ENCODE measurements at regions not wholly inside any gene's neighbourhood (a gene's known extent, or its start where the extent isn't known, plus 50 kb on each side); places are given as distances from the start of the nearest gene placed in this dataset.

GRCh38 chr16:65196420-65197075 is 74.7 kb upstream of the CDH11 start:
- Histone ChIP-seq H3K23me2 (ENCODE audit: low read depth, low read length) (no peaks in the 10 kb centered on the region), H3K27ac (ENCODE audit: low read depth, low read length) (no peak overlapping the region), H3K23ac (ENCODE audit: insufficient read length) (no peak overlapping the region), H3K27me3 (replicated peaks in 1 of 4; ENCODE audit: control insufficient read depth in 3 of 4, extremely low read depth in 1 of 4, insufficient read depth in 3 of 4, low read length in 3 of 4) (no peaks in the 10 kb centered on the region), H4K8ac (ENCODE audit: extremely low read depth, insufficient read depth, low read length) (no peak overlapping the region), H3K79me2 (ENCODE audit: control insufficient read depth in 1 of 2, insufficient read depth in 2 of 2, low read length in 2 of 2) (no peaks in the 10 kb centered on the region), H3K18ac (ENCODE audit: extremely low read depth, low read length) (no peak overlapping the region), H2BK5ac (ENCODE audit: low read depth, low read length) (no peak overlapping the region), H2BK15ac (ENCODE audit: low read length) (no peak overlapping the region), H3K79me1 (ENCODE audit: low read depth, low read length) (no peaks in the 10 kb centered on the region), H3K56ac (replicated peaks; ENCODE audit: insufficient read length, low read depth, low read length) (no peak overlapping the region), H3K9ac (replicated peaks in 1 of 4; ENCODE audit: extremely low read depth in 1 of 4, low read depth in 3 of 4, low read length in 3 of 4) (no peak overlapping the region), H3K4me1 (replicated peaks in 1 of 4; ENCODE audit: control insufficient read depth in 3 of 4, insufficient read depth in 4 of 4, low read length in 3 of 4) (no peaks in the 10 kb centered on the region), H2AFZ (ENCODE audit: low read length) (no peak overlapping the region), H2BK12ac (ENCODE audit: low read depth, low read length) (no peak overlapping the region), H4K91ac (replicated peaks; ENCODE audit: insufficient read length, low read length) (no peak overlapping the region), H2BK20ac (ENCODE audit: low read length) (no peak overlapping the region), H2BK120ac (replicated peaks; ENCODE audit: low read depth, low read length) (no peak overlapping the region), H3K4me2 (ENCODE audit: insufficient read depth in 1 of 2, low read depth in 2 of 2, low read length in 2 of 2) (no peak overlapping the region), H2AK5ac (ENCODE audit: low read depth, low read length) (no peak overlapping the region), H4K20me1 (replicated peaks in 1 of 2; ENCODE audit: control insufficient read depth in 1 of 2, insufficient read depth in 2 of 2, low read length in 2 of 2) (no peaks in the 10 kb centered on the region), H4K5ac (ENCODE audit: insufficient read length, low read depth, low read length) (no peak overlapping the region), H3K14ac (ENCODE audit: insufficient read length) (no peak overlapping the region), H3K36me3 (ENCODE audit: control insufficient read depth in 2 of 4, insufficient read depth in 4 of 4, low read length in 3 of 4) (no peaks in the 10 kb centered on the region), H3K9me3 (ENCODE audit: insufficient read depth in 2 of 2, low read depth in 1 of 2, low read length in 1 of 2) (no peaks in the 10 kb centered on the region), H3K4me3 (ENCODE audit: extremely low read depth in 1 of 4, insufficient read depth in 2 of 4, low read depth in 3 of 4, low read length in 4 of 4) (no peak overlapping the region), H3K4ac (replicated peaks; ENCODE audit: insufficient read length, low read depth, low read length) (no peak overlapping the region)
- no peak for FAIRE-seq
- 90% methylated on average over 6 of the region's 6 CpGs; no CpG with 5 or more reads in 1 of the 2 experiments for WGBS, 2 experiments (ENCODE audit: extremely low coverage in 1 of 2, insufficient coverage in 1 of 2, insufficient read length in 1 of 2, insufficient replicate concordance in 2 of 2, low coverage in 1 of 2, low lambda C conversion rate in 2 of 2, missing lambda C conversion rate in 1 of 2)
- DNase-seq (ENCODE audit: low read depth in 1 of 2, low spot score in 2 of 2), result no peak
- no peak for TF ChIP-seq CREB1 (IDR thresholded peaks at IDR 0.05)
- POLR2A ChIA-PET (ENCODE audit: partially characterized antibody), result no interaction called here
- CTCF ChIA-PET (ENCODE audit: partially characterized antibody), result no interaction called here

Measured in H1 (cell line).